ENCODE measurements at regions not wholly inside any gene's neighbourhood (a gene's known extent, or its start where the extent isn't known, plus 50 kb on each side); places are given as distances from the start of the nearest gene placed in this dataset.

DNA sequence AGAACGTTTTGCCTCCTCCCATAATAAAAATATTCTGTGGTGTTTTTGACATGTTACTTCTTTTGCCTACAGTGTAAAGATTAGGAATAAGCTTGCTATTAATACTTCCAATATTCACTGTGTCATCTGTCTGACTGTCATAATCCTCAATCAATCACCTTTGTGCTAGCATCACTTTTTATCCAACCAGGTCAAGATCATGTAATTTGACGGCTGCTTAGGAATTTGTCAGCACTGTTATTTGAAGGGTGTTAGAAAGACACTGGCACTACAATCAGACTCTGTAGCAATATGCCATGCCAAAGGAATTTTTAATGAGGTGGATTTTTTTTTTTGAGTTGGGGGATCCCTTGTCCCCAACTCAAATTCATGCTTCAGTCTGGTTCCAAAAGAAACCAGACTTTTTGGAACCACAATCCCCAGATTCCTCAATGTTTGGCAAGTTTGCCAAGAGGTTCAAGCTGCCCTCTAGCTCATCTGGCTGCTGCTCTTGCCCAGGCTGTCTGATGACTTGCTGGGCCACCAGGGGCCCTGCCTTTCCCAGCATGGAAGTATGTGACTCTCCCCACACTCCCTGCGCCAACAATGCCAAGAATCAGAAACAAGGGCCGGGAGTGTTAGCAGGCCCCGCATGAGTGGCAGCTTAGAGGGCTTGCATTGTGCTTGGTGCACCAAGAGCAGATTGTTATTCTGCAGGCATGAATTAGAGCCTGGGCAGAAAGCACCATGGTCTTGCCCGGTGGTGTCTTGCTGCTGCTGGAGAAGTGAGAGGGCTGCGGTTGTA lies 58.6 kb upstream of the TSC22D2 start:
- in situ Hi-C loops (cut with MboI) = no loop called here
- DNase-seq (ENCODE audit: extremely low read depth in 1 of 4, low spot score in 3 of 4) = no peak
- Histone ChIP-seq H3K79me2 (ENCODE audit: control insufficient read depth, insufficient read depth, low read length) (no peaks in the 10 kb centered on the region), H4K20me1 (replicated peaks; ENCODE audit: control insufficient read depth, insufficient read depth, low read length) (no peaks in the 10 kb centered on the region), H3K27me3 (ENCODE audit: control insufficient read depth in 2 of 2, insufficient read depth in 2 of 2, low read length in 2 of 2) (peaks cover 8 to 12% of the 10 kb centered on the region in 2 experiments; a peak in 3 of 5 replicates), H3K9me1 (ENCODE audit: control insufficient read depth, insufficient read depth, low read length) (no peaks in the 10 kb centered on the region), H3K4me2 (ENCODE audit: insufficient read depth, low read length) (no peak overlapping the region), H3K9me3 (replicated peaks; ENCODE audit: control insufficient read depth, insufficient read depth, low read depth, low read length) (no peaks in the 10 kb centered on the region), H3K4me3 (no peak overlapping the region), H3K4me1 (replicated peaks in 1 of 2; ENCODE audit: control insufficient read depth in 2 of 2, insufficient read depth in 2 of 2, low read length in 2 of 2) (no peaks in the 10 kb centered on the region), H3K9ac (ENCODE audit: insufficient read depth in 1 of 2, low read depth in 2 of 2, low read length in 2 of 2) (no peak overlapping the region), H3K27ac (ENCODE audit: extremely low read depth, low read depth, low read length) (no peak overlapping the region), H3K36me3 (ENCODE audit: control insufficient read depth, insufficient read depth, low read length) (no peaks in the 10 kb centered on the region), H2AFZ (ENCODE audit: low read depth, low read length) (no peak overlapping the region)
- TF ChIP-seq CBFB (CRISPR knock-in tag; IDR thresholded peaks at IDR 0.05) = no peak
- TF ChIP-seq COPS2 (conservative IDR thresholded peaks at IDR 0.05) = no peak
- no peak for TF ChIP-seq HMG20B (CRISPR knock-in tag; IDR thresholded peaks at IDR 0.05)
- TF ChIP-seq, protein P1, sequence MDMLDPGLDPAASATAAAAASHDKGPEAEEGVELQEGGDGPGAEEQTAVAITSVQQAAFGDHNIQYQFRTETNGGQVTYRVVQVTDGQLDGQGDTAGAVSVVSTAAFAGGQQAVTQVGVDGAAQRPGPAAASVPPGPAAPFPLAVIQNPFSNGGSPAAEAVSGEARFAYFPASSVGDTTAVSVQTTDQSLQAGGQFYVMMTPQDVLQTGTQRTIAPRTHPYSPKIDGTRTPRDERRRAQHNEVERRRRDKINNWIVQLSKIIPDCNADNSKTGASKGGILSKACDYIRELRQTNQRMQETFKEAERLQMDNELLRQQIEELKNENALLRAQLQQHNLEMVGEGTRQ (CRISPR knock-in tag; IDR thresholded peaks at IDR 0.05) = no peak
- POLR2A ChIA-PET = interaction anchor here (1.0 kb wide), 1 partner anchor 13 kb away, joined by 3 read pairs; no protein-coding TSS in a partner anchor
- no TSS peak for BruUV-seq (replicated peaks)
- CTCF ChIA-PET (ENCODE audit: low intra/inter-chr PET ratio) = no interaction called here
- WGBS (ENCODE audit: insufficient coverage, low coverage, missing lambda C conversion rate) = 15% methylated on average over 7 of the region's 7 CpGs
- no peak for FAIRE-seq
- intact Hi-C loops (cut with micrococcal nuclease) = no loop called here
- no peak for ATAC-seq

DNA sequence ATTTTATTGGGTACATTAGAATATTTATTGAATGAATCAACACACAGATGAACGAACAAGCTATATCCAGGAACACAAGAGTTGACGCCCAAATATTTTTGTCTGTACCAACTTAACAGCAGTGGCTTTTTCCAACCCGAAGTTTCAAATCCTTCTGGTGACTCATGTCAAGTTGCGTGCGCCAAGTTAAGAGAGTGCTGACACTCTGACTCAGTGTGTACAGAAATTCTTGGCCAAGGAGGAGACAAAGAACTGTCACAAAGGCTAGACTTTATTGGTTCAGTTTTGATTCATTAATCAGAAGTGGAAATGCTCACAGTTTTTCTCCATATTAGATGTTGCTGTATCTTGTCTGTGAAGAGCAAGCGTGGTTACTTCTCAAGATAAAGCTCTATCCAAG lies 59.6 kb upstream of the TSC22D2 start:
- ChIA-PET CTCF (ENCODE audit: low intra/inter-chr PET ratio) (no interaction called here), POLR2A (no interaction called here)
- FAIRE-seq (no peak), DNase-seq (ENCODE audit: extremely low read depth in 1 of 4, low spot score in 3 of 4) (no peak), ATAC-seq (no peak)
- intact Hi-C loops (cut with micrococcal nuclease) (no loop called here), in situ Hi-C loops (cut with MboI) (no loop called here)
- 0% methylated on average over 6 of the region's 6 CpGs for WGBS (ENCODE audit: insufficient coverage, low coverage, missing lambda C conversion rate)
- no peaks in the 10 kb centered on the region for H3K4me1 ChIP-seq (replicated peaks in 1 of 2; ENCODE audit: control insufficient read depth in 2 of 2, insufficient read depth in 2 of 2, low read length in 2 of 2)
- no peaks in the 10 kb centered on the region for H3K79me2 ChIP-seq (ENCODE audit: control insufficient read depth, insufficient read depth, low read length)
- no peak overlapping the region for H3K27ac ChIP-seq (ENCODE audit: extremely low read depth, low read depth, low read length)
- peaks cover 10 to 12% of the 10 kb centered on the region in 2 experiments; a peak in 3 of 5 replicates for H3K27me3 ChIP-seq (ENCODE audit: control insufficient read depth in 2 of 2, insufficient read depth in 2 of 2, low read length in 2 of 2)
- no peak overlapping the region for H3K9ac ChIP-seq (ENCODE audit: insufficient read depth in 1 of 2, low read depth in 2 of 2, low read length in 2 of 2)
- BruUV-seq (replicated peaks) = no TSS peak
- TF ChIP-seq FOSL1 (tag; conservative IDR thresholded peaks at IDR 0.05) = peak; percentile 67
- no peak for TF ChIP-seq ZNF121 (CRISPR knock-in tag; conservative IDR thresholded peaks at IDR 0.05)
- TF ChIP-seq, protein P2, sequence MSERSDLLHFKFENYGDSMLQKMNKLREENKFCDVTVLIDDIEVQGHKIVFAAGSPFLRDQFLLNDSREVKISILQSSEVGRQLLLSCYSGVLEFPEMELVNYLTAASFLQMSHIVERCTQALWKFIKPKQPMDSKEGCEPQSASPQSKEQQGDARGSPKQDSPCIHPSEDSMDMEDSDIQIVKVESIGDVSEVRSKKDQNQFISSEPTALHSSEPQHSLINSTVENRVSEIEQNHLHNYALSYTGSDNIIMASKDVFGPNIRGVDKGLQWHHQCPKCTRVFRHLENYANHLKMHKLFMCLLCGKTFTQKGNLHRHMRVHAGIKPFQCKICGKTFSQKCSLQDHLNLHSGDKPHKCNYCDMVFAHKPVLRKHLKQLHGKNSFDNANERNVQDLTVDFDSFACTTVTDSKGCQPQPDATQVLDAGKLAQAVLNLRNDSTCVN (CRISPR knock-in tag; IDR thresholded peaks at IDR 0.05) = no peak
- TF ChIP-seq, protein P3, sequence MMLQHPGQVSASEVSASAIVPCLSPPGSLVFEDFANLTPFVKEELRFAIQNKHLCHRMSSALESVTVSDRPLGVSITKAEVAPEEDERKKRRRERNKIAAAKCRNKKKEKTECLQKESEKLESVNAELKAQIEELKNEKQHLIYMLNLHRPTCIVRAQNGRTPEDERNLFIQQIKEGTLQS (IDR thresholded peaks at IDR 0.05) = peak; percentile 38; the same call in 1 of the 2 replicates
- TF ChIP-seq, protein P3 (CRISPR knock-in tag; conservative IDR thresholded peaks at IDR 0.05) = no peak
- TF ChIP-seq, protein P4, sequence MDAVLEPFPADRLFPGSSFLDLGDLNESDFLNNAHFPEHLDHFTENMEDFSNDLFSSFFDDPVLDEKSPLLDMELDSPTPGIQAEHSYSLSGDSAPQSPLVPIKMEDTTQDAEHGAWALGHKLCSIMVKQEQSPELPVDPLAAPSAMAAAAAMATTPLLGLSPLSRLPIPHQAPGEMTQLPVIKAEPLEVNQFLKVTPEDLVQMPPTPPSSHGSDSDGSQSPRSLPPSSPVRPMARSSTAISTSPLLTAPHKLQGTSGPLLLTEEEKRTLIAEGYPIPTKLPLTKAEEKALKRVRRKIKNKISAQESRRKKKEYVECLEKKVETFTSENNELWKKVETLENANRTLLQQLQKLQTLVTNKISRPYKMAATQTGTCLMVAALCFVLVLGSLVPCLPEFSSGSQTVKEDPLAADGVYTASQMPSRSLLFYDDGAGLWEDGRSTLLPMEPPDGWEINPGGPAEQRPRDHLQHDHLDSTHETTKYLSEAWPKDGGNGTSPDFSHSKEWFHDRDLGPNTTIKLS (IDR thresholded peaks at IDR 0.05; ENCODE audit: borderline replicate concordance, low read depth) = no peak
- no peak for TF ChIP-seq ZKSCAN3 (CRISPR knock-in tag; IDR thresholded peaks at IDR 0.05)
- no peak for TF ChIP-seq PTBP1 (IDR thresholded peaks at IDR 0.05; ENCODE audit: low read depth, low read length)
- no peak overlapping the region for H3K4me2 ChIP-seq (ENCODE audit: insufficient read depth, low read length)
- H4K20me1 ChIP-seq (replicated peaks; ENCODE audit: control insufficient read depth, insufficient read depth, low read length) = no peaks in the 10 kb centered on the region
- H3K9me3 ChIP-seq (replicated peaks; ENCODE audit: control insufficient read depth, insufficient read depth, low read depth, low read length) = no peaks in the 10 kb centered on the region
- no peaks in the 10 kb centered on the region for H3K36me3 ChIP-seq (ENCODE audit: control insufficient read depth, insufficient read depth, low read length)
- no peak overlapping the region for H3K4me3 ChIP-seq
- no peaks in the 10 kb centered on the region for H3K9me1 ChIP-seq (ENCODE audit: control insufficient read depth, insufficient read depth, low read length)
- H2AFZ ChIP-seq (ENCODE audit: low read depth, low read length) = no peak overlapping the region
